ENCODE measurements at regions not wholly inside any gene's neighbourhood (a gene's known extent, or its start where the extent isn't known, plus 50 kb on each side); places are given as distances from the start of the nearest gene placed in this dataset.
"Not testable (repeated sequence)": the region's sequence is repeated elsewhere in the genome, so short reads cannot be mapped to it uniquely, and the experiment has no call there.

GRCh38 chr4:38414410-38414809 is 249.6 kb upstream of the KLF3 start:
- no peak for ATAC-seq
- Histone ChIP-seq H3K27ac (no peak overlapping the region), H3K9me3 (no peaks in the 10 kb centered on the region), H3K27me3 (no peaks in the 10 kb centered on the region), H3K4me3 (no peak overlapping the region), H3K36me3 (no peaks in the 10 kb centered on the region), H3K4me1 (no peaks in the 10 kb centered on the region)
- intact Hi-C loops (cut with DNase I), result no loop called here
- TF ChIP-seq POLR2A (IDR thresholded peaks at IDR 0.05) (no peak), CTCF (IDR thresholded peaks at IDR 0.05) (no peak)
- no peak for DNase-seq

- intact Hi-C loops (cut with DNase I), result no loop called here
- no peak for DNase-seq
- TF ChIP-seq POLR2A (IDR thresholded peaks at IDR 0.05) (no peak), CTCF (IDR thresholded peaks at IDR 0.05) (no peak)
- ATAC-seq, result peak in 1 of 4 donors; percentile 16
- no peak overlapping the region for H3K27ac ChIP-seq
- 59% methylated on average over 5 of the region's 6 CpGs for WGBS (ENCODE audit: insufficient coverage, low coverage, low lambda C conversion rate, missing lambda C conversion rate)
- H3K27me3 ChIP-seq, result no peaks in the 10 kb centered on the region
- H3K4me3 ChIP-seq, result no peak overlapping the region
- H3K4me1 ChIP-seq, result no peaks in the 10 kb centered on the region
- no peaks in the 10 kb centered on the region for H3K9me3 ChIP-seq
- H3K36me3 ChIP-seq, result no peaks in the 10 kb centered on the region
These were observed 248.3 kb upstream of the KLF3 start for GRCh38 chr4:38415682-38416081.

- TF ChIP-seq CTCF (IDR thresholded peaks at IDR 0.05) (no peak), POLR2A (IDR thresholded peaks at IDR 0.05) (no peak)
- no peak for ATAC-seq
- no peaks in the 10 kb centered on the region for H3K27me3 ChIP-seq
- H3K27ac ChIP-seq, result no peak overlapping the region
- H3K4me1 ChIP-seq, result no peaks in the 10 kb centered on the region
- intact Hi-C loops (cut with DNase I), result no loop called here
- DNase-seq, result no peak
- no peaks in the 10 kb centered on the region for H3K36me3 ChIP-seq
- H3K4me3 ChIP-seq, result no peak overlapping the region
- WGBS (ENCODE audit: insufficient coverage, low coverage, low lambda C conversion rate, missing lambda C conversion rate), result 86% methylated on average over 1 of the region's 1 CpG
- no peaks in the 10 kb centered on the region for H3K9me3 ChIP-seq
These were observed 247.5 kb upstream of the KLF3 start for GRCh38 chr4:38416450-38417014.

GRCh38 chr4:38420254-38420653 is 243.7 kb upstream of the KLF3 start:
- ATAC-seq; H3K9me3 ChIP-seq; H3K4me1 ChIP-seq; DNase-seq; H3K36me3 ChIP-seq; intact Hi-C loops (cut with DNase I); H3K27ac ChIP-seq; H3K27me3 ChIP-seq; H3K4me3 ChIP-seq: not testable (repeated sequence)
- WGBS (ENCODE audit: insufficient coverage, low coverage, low lambda C conversion rate, missing lambda C conversion rate), result 80% methylated on average over 4 of the region's 4 CpGs

GRCh38 chr4:38422850-38423249 is 241.1 kb upstream of the KLF3 start:
- Histone ChIP-seq H3K4me3 (no peak overlapping the region), H3K9me3 (no peaks in the 10 kb centered on the region), H3K4me1 (no peaks in the 10 kb centered on the region), H3K27ac (no peak overlapping the region), H3K27me3 (no peaks in the 10 kb centered on the region), H3K36me3 (no peaks in the 10 kb centered on the region)
- no peak for DNase-seq
- TF ChIP-seq POLR2A (IDR thresholded peaks at IDR 0.05) (no peak), CTCF (IDR thresholded peaks at IDR 0.05) (no peak)
- 85% methylated on average over 3 of the region's 4 CpGs for WGBS (ENCODE audit: insufficient coverage, low coverage, low lambda C conversion rate, missing lambda C conversion rate)
- intact Hi-C loops (cut with DNase I), result no loop called here
- no peak for ATAC-seq

Measured in right lobe of liver (tissue), 6 donors.